ENCODE measurements at regions not wholly inside any gene's neighbourhood (a gene's known extent, or its start where the extent isn't known, plus 50 kb on each side); places are given as distances from the start of the nearest gene placed in this dataset.

- no peaks in the 10 kb centered on the region for H3K4me1 Mint-ChIP-seq
- no peak overlapping the region for H3K27ac Mint-ChIP-seq
- H3K4me3 Mint-ChIP-seq, result no peak overlapping the region
- H3K36me3 Mint-ChIP-seq, result peaks cover 3% of the 10 kb centered on the region
- H3K9me3 Mint-ChIP-seq, result peaks cover 0 to 1% (median 0%) of the 10 kb centered on the region in 3 donors
- H3K27me3 Mint-ChIP-seq, result no peaks in the 10 kb centered on the region
Measured at GRCh38 chr13:50401721-50402465, 386.6 kb downstream of the KCNRG start.

DNA sequence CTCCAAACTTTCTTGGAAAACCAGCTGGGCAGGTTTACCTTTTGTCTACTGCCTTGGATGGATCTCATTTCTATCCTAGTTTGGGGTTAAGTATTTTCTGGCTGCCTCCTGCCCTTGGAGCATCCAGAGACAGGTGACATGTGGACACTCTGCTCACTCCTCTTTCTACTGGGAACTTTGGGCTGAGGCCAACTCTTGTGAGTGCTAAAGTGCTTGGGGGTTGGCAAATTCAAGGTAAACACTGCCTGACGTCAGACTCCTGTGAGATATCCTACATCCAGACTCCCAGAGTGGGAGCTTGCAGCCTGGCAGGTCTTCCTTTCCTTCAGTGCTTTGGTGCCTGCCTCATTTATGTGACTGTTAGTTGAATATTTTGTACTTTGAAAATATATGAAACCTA is 388.1 kb downstream of the KCNRG start:
- H3K4me1 Mint-ChIP-seq, result no peaks in the 10 kb centered on the region
- H3K4me3 Mint-ChIP-seq, result no peak overlapping the region
- no peaks in the 10 kb centered on the region for H3K27me3 Mint-ChIP-seq
- H3K27ac Mint-ChIP-seq, result no peak overlapping the region
- H3K9me3 Mint-ChIP-seq, result peaks cover 0 to 1% (median 0%) of the 10 kb centered on the region in 3 donors
- peaks cover 3% of the 10 kb centered on the region for H3K36me3 Mint-ChIP-seq

DNA sequence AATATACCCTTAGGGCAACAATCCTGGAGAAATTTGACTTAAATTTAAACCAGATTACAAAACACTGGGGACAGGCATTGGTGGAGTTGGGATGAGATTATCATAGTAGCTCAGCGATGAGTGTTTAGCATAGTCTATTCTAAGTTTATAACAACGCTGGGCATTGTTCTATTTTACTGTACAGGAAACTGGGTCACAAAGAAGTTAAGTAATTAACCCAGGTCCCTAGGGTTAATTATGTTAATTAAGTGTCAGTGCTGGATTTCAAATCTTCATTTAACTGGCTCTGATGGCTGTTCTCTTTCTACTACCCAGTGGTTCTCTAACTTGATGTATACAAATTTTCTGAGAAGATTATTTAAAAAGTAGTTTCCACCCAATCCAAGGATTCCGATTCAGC is 388.9 kb downstream of the KCNRG start:
- Mint-ChIP-seq H3K36me3 (peaks cover 3% of the 10 kb centered on the region), H3K27me3 (peaks cover 1% of the 10 kb centered on the region), H3K9me3 (peaks cover 0 to 1% (median 0%) of the 10 kb centered on the region in 3 donors), H3K4me1 (no peaks in the 10 kb centered on the region), H3K27ac (no peak overlapping the region), H3K4me3 (no peak overlapping the region)

DNA sequence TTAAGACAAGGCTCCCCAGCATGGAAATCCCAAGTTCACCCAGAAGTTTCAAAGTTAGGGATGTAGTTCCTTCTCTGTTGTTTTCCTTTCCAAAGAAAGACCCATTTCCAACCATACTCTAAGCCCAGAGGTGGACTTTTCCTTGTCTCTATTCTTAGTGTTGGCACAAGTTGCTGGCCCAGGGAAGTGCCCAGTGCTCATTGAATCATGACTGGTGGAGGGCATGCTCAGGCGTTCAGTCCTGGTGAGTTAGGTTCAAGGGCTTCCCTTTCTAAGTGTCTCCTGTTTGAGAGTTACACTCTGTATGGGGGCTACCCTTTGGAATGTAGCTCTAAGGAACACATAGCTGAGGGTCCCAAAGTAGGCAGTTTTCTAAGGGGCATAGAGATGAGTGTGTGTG is 389.5 kb downstream of the KCNRG start:
- peaks cover 2% of the 10 kb centered on the region for H3K27me3 Mint-ChIP-seq
- no peaks in the 10 kb centered on the region for H3K4me1 Mint-ChIP-seq
- H3K9me3 Mint-ChIP-seq, result peaks cover 0 to 1% (median 0%) of the 10 kb centered on the region in 3 donors
- H3K27ac Mint-ChIP-seq, result no peak overlapping the region
- H3K4me3 Mint-ChIP-seq, result no peak overlapping the region
- peaks cover 3% of the 10 kb centered on the region for H3K36me3 Mint-ChIP-seq

- no peaks in the 10 kb centered on the region for H3K4me1 Mint-ChIP-seq
- no peak overlapping the region for H3K27ac Mint-ChIP-seq
- H3K9me3 Mint-ChIP-seq, result peaks cover 0 to 1% (median 0%) of the 10 kb centered on the region in 3 donors
- no peak overlapping the region for H3K4me3 Mint-ChIP-seq
- H3K27me3 Mint-ChIP-seq, result peaks cover 3% of the 10 kb centered on the region
- no peaks in the 10 kb centered on the region for H3K36me3 Mint-ChIP-seq
Measured at GRCh38 chr13:50406831-50407230, 391.6 kb downstream of the KCNRG start.

- Mint-ChIP-seq H3K36me3 (no peaks in the 10 kb centered on the region), H3K27me3 (peaks cover 6% of the 10 kb centered on the region), H3K4me3 (no peak overlapping the region), H3K4me1 (no peaks in the 10 kb centered on the region), H3K9me3 (no peaks in the 10 kb centered on the region), H3K27ac (no peak overlapping the region)
Measured at GRCh38 chr13:50408068-50408467, 392.8 kb downstream of the KCNRG start.

DNA sequence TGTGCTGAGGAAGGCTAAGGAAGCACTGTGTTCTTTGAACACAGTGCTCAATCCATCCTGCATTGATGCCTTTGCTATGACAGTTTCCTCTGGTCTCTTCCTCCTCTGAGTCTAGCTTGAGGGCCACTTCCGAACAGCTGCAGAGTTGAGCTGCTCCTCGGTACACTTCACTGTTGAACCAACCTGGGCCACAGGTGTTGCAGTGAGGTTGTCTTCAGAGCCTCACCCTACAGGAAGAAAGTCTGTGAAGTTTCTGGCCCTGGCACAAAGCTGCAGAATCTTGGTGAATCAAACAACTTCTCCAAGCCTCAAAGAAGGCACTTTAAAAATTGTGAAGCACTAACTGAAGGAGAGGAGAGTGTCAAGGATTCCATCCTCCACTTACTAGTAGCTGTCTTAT is 394.0 kb downstream of the KCNRG start:
- Mint-ChIP-seq H3K36me3 (no peaks in the 10 kb centered on the region), H3K4me1 (no peaks in the 10 kb centered on the region), H3K27ac (no peak overlapping the region), H3K9me3 (no peaks in the 10 kb centered on the region), H3K27me3 (peaks cover 10% of the 10 kb centered on the region), H3K4me3 (no peak overlapping the region)

GRCh38 chr13:50410921-50411746 is 395.9 kb downstream of the KCNRG start:
- H3K4me1 Mint-ChIP-seq, result no peaks in the 10 kb centered on the region
- no peak overlapping the region for H3K4me3 Mint-ChIP-seq
- H3K9me3 Mint-ChIP-seq, result peaks cover 5 to 7% (median 7%) of the 10 kb centered on the region in 3 donors
- H3K27ac Mint-ChIP-seq, result no peak overlapping the region
- peaks cover 3% of the 10 kb centered on the region for H3K36me3 Mint-ChIP-seq
- H3K27me3 Mint-ChIP-seq, result peaks cover 10% of the 10 kb centered on the region

GRCh38 chr13:50412046-50412617 is 396.9 kb downstream of the KCNRG start:
- Mint-ChIP-seq H3K27me3 (peaks cover 10% of the 10 kb centered on the region), H3K27ac (no peak overlapping the region), H3K4me3 (no peak overlapping the region), H3K4me1 (no peaks in the 10 kb centered on the region), H3K36me3 (peaks cover 3% of the 10 kb centered on the region), H3K9me3 (peaks cover 5 to 7% (median 7%) of the 10 kb centered on the region in 3 donors)

- peaks cover 5 to 7% (median 7%) of the 10 kb centered on the region in 3 donors for H3K9me3 Mint-ChIP-seq
- H3K27ac Mint-ChIP-seq, result no peak overlapping the region
Measured at GRCh38 chr13:50414640-50415039, 399.4 kb downstream of the KCNRG start.

DNA sequence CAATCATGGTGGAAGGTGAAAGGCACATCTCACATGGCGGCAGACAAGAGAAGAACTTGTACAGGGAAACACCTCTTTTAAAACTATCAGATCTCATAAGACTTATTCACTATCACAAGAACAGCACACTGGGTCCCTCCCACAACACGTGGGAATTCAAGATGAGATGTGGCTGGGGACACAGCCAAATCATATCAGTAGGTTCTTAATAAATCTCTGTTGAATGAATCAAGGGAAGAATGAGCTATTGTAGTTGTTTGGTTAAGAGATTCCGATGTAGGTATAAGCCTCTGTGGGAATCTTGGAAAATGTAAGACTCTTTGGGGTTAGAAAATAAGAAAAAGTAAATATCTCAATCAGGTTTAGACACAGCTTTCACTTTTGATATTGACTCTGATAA is 400.2 kb downstream of the KCNRG start:
- H3K4me1 Mint-ChIP-seq, result no peaks in the 10 kb centered on the region
- H3K27ac Mint-ChIP-seq, result no peak overlapping the region
- H3K9me3 Mint-ChIP-seq, result peaks cover 5 to 7% (median 7%) of the 10 kb centered on the region in 3 donors
- H3K4me3 Mint-ChIP-seq, result no peak overlapping the region
- peaks cover 3% of the 10 kb centered on the region for H3K36me3 Mint-ChIP-seq
- peaks cover 8% of the 10 kb centered on the region for H3K27me3 Mint-ChIP-seq

More at GRCh38 chr13:50414640-50415039, 399.4 kb downstream of the KCNRG start:
- Mint-ChIP-seq H3K4me1 (no peaks in the 10 kb centered on the region), H3K27me3 (peaks cover 8% of the 10 kb centered on the region), H3K36me3 (peaks cover 3% of the 10 kb centered on the region), H3K4me3 (no peak overlapping the region)

DNA sequence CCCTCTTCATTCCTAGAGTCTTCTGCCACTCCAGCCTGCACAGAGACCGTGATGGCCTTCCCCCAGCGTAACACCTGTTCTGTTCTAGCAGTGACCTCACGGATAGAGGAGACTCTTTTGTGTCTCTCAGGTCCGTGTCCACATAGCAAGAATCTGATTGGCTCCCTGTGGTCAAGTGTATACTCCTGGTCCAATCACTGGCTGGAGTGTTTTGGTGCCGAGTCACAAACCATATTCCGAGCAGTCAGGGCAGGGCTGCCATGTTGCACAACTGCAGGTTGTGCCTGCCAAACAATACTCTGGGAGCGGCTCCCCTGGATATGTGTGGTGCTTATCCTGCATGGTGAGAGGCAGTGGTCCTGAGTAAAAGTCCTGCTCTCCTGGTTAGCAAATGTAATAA is 402.4 kb downstream of the KCNRG start:
- no peak overlapping the region for H3K27ac Mint-ChIP-seq
- peaks cover 5 to 7% (median 7%) of the 10 kb centered on the region in 3 donors for H3K9me3 Mint-ChIP-seq
- peaks cover 0 to 7% (median 5%) of the 10 kb centered on the region in 3 donors for H3K4me1 Mint-ChIP-seq
- no peak overlapping the region for H3K4me3 Mint-ChIP-seq
- peaks cover 5% of the 10 kb centered on the region for H3K36me3 Mint-ChIP-seq
- peaks cover 6% of the 10 kb centered on the region for H3K27me3 Mint-ChIP-seq

DNA sequence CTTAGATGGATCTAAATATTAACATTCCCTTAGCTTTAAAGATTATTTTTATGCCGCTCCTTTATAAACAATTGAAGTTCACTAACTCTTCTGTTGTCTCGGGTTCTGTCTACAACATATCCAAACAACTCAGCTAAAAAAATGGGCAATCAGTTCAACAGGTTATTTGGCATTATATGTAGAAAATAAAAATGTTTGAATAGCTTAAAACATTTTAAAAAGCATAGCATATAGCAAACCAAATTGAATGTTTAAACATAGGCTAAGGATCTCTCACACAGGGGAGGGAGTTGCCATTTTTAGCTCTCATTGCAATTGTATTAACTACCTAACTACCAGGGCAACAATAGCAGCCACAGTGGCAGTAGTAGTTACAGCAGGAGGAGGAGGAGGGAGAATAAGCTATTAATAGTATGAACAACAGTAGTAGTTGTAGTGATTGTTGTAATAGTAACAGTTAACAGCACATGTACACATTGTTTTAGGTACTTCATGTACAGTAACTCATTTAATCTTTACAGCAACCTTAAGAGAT is 404.2 kb downstream of the KCNRG start:
- H3K36me3 Mint-ChIP-seq, result peaks cover 5% of the 10 kb centered on the region
- H3K4me1 Mint-ChIP-seq, result peaks cover 4 to 7% (median 5%) of the 10 kb centered on the region in 3 donors
- no peak overlapping the region for H3K4me3 Mint-ChIP-seq
- peaks cover 5 to 7% (median 7%) of the 10 kb centered on the region in 3 donors for H3K9me3 Mint-ChIP-seq
- no peak overlapping the region for H3K27ac Mint-ChIP-seq
- no peaks in the 10 kb centered on the region for H3K27me3 Mint-ChIP-seq

- Mint-ChIP-seq H3K9me3 (peaks cover 4 to 7% (median 4%) of the 10 kb centered on the region in 3 donors), H3K27me3 (no peaks in the 10 kb centered on the region), H3K27ac (no peak overlapping the region), H3K36me3 (peaks cover 5% of the 10 kb centered on the region), H3K4me1 (peaks cover 4 to 7% (median 5%) of the 10 kb centered on the region in 3 donors), H3K4me3 (no peak overlapping the region)
Measured at GRCh38 chr13:50419896-50420295, 404.7 kb downstream of the KCNRG start.
